Naive B cell (primary cell): ENCODE measurements at regions not wholly inside any gene's neighbourhood (a gene's known extent, or its start where the extent isn't known, plus 50 kb on each side); places are given as distances from the start of the nearest gene placed in this dataset.
"Not testable (repeated sequence)": the region's sequence is repeated elsewhere in the genome, so short reads cannot be mapped to it uniquely, and the experiment has no call there.

ENCODE experiments used
- ATAC-seq, 2 donors: fragments of 150-1000 bp; cut with Tn5 transposase; 2 replicates each; pipeline ENCODE4 v1.10.0; 2021; ENCODE audit warnings: low read depth in 2 of 2, mild to moderate bottlenecking in 2 of 2, moderate library complexity in 2 of 2
- DNase-seq: peaks from one replicate; pipeline ENCODE4 v3.0.0; 2022
- H3K27ac Mint-ChIP-seq, 6 donors: one replicate each; pipeline ENCODE4 v1.8.0; 2020 to 2022; ENCODE audit warnings: mild to moderate bottlenecking in 6 of 6, mixed read lengths in 6 of 6, moderate library complexity in 5 of 6, inconsistent platforms in 2 of 6
- H3K27me3 Mint-ChIP-seq, 3 donors: one replicate each; pipeline ENCODE4 v1.8.0; 2021 to 2022; ENCODE audit warnings: mixed read lengths in 3 of 3, mild to moderate bottlenecking in 1 of 3
- H3K36me3 Mint-ChIP-seq, 2 donors: one replicate each; pipeline ENCODE4 v1.8.0; 2020 to 2022; ENCODE audit warnings: mixed read lengths in 2 of 2, inconsistent platforms in 1 of 2, mild to moderate bottlenecking in 1 of 2
- H3K4me1 Mint-ChIP-seq, 3 donors: one replicate each; pipeline ENCODE4 v1.8.0; 2020 to 2022; ENCODE audit warnings: mixed read lengths in 3 of 3, inconsistent platforms in 1 of 3, mild to moderate bottlenecking in 1 of 3, moderate library complexity in 1 of 3
- H3K4me3 Mint-ChIP-seq, 8 donors: one replicate each; pipeline ENCODE4 v1.8.0; 2020 to 2022; ENCODE audit warnings: mild to moderate bottlenecking in 8 of 8, mixed read lengths in 8 of 8, moderate library complexity in 8 of 8, inconsistent platforms in 2 of 8
- H3K9me3 Mint-ChIP-seq, 7 donors: one replicate each; pipeline ENCODE4 v1.8.0; 2020 to 2022; ENCODE audit warnings: mixed read lengths in 7 of 7, mild to moderate bottlenecking in 5 of 7, inconsistent platforms in 2 of 7, moderate library complexity in 1 of 7

GRCh38 chr3:190182418-190183043 is 61.8 kb upstream of the P3H2 start:
- H3K27me3 Mint-ChIP-seq, result no peaks in the 10 kb centered on the region
- H3K27ac Mint-ChIP-seq, result no peak overlapping the region
- H3K4me1 Mint-ChIP-seq, result no peaks in the 10 kb centered on the region
- ATAC-seq (no peak), DNase-seq (no peak)
- H3K4me3 Mint-ChIP-seq, result no peak overlapping the region
- no peaks in the 10 kb centered on the region for H3K36me3 Mint-ChIP-seq
- peaks cover 0 to 7% (median 0%) of the 10 kb centered on the region in 7 donors for H3K9me3 Mint-ChIP-seq

GRCh38 chr3:190180268-190180667 is 59.6 kb upstream of the P3H2 start:
- Mint-ChIP-seq H3K9me3 (peaks cover 0 to 9% (median 0%) of the 10 kb centered on the region in 7 donors), H3K4me1 (no peaks in the 10 kb centered on the region), H3K27ac (no peak overlapping the region), H3K4me3 (no peak overlapping the region), H3K27me3 (peaks cover 0 to 9% (median 6%) of the 10 kb centered on the region in 3 donors), H3K36me3 (no peaks in the 10 kb centered on the region)
- ATAC-seq (no peak), DNase-seq (no peak)

GRCh38 chr3:190178779-190179178 is 58.1 kb upstream of the P3H2 start:
- Mint-ChIP-seq H3K4me1 (no peaks in the 10 kb centered on the region), H3K36me3 (no peaks in the 10 kb centered on the region), H3K9me3 (peaks cover 0 to 9% (median 0%) of the 10 kb centered on the region in 7 donors), H3K4me3 (no peak overlapping the region), H3K27ac (no peak overlapping the region), H3K27me3 (peaks cover 0 to 9% (median 6%) of the 10 kb centered on the region in 3 donors)
- ATAC-seq, result no peak
- DNase-seq, result no peak

GRCh38 chr3:190176933-190177525 is 56.3 kb upstream of the P3H2 start:
- H3K9me3 Mint-ChIP-seq, H3K27ac Mint-ChIP-seq, H3K4me3 Mint-ChIP-seq, H3K36me3 Mint-ChIP-seq, ATAC-seq, H3K27me3 Mint-ChIP-seq, H3K4me1 Mint-ChIP-seq, DNase-seq: not testable (repeated sequence)

- H3K27me3 Mint-ChIP-seq, DNase-seq, H3K4me1 Mint-ChIP-seq, H3K36me3 Mint-ChIP-seq, H3K4me3 Mint-ChIP-seq, ATAC-seq: not testable (repeated sequence)
- Mint-ChIP-seq H3K9me3 (peaks cover 0 to 13% (median 0%) of the 10 kb centered on the region in 7 donors), H3K27ac (peak overlapping the region in 1 of 6 donors; percentile 56)
Measured at GRCh38 chr3:190176106-190176505, 55.4 kb upstream of the P3H2 start.

GRCh38 chr3:190175490-190175889 is 54.8 kb upstream of the P3H2 start:
- DNase-seq, result no peak
- Mint-ChIP-seq H3K9me3 (peaks cover 0 to 14% (median 0%) of the 10 kb centered on the region in 7 donors), H3K27ac (no peak overlapping the region), H3K4me3 (no peak overlapping the region), H3K27me3 (peaks cover 0 to 9% (median 6%) of the 10 kb centered on the region in 3 donors), H3K36me3 (no peaks in the 10 kb centered on the region), H3K4me1 (no peaks in the 10 kb centered on the region)
- ATAC-seq, result no peak

GRCh38 chr3:190174471-190174870 is 53.8 kb upstream of the P3H2 start:
- peaks cover 0 to 14% (median 0%) of the 10 kb centered on the region in 7 donors for H3K9me3 Mint-ChIP-seq
- H3K4me1 Mint-ChIP-seq, result peaks cover 4 to 6% (median 6%) of the 10 kb centered on the region in 3 donors
- ATAC-seq (no peak), DNase-seq (no peak)
- peaks cover 0 to 9% (median 6%) of the 10 kb centered on the region in 3 donors for H3K27me3 Mint-ChIP-seq
- no peaks in the 10 kb centered on the region for H3K36me3 Mint-ChIP-seq
- no peak overlapping the region for H3K27ac Mint-ChIP-seq
- H3K4me3 Mint-ChIP-seq, result no peak overlapping the region

- DNase-seq (no peak), ATAC-seq (no peak)
- Mint-ChIP-seq H3K4me3 (no peak overlapping the region), H3K9me3 (peaks cover 0 to 14% (median 0%) of the 10 kb centered on the region in 7 donors), H3K27ac (no peak overlapping the region), H3K36me3 (no peaks in the 10 kb centered on the region), H3K27me3 (peaks cover 0 to 9% (median 6%) of the 10 kb centered on the region in 3 donors), H3K4me1 (peaks cover 6 to 10% (median 9%) of the 10 kb centered on the region in 3 donors)
Measured at GRCh38 chr3:190173426-190173825, 52.7 kb upstream of the P3H2 start.

- no peak overlapping the region for H3K27ac Mint-ChIP-seq
- ATAC-seq, result no peak
- no peaks in the 10 kb centered on the region for H3K36me3 Mint-ChIP-seq
- peaks cover 6 to 10% (median 9%) of the 10 kb centered on the region in 3 donors for H3K4me1 Mint-ChIP-seq
- H3K27me3 Mint-ChIP-seq, result peaks cover 0 to 9% (median 6%) of the 10 kb centered on the region in 3 donors
- peaks cover 0 to 14% (median 0%) of the 10 kb centered on the region in 7 donors for H3K9me3 Mint-ChIP-seq
- H3K4me3 Mint-ChIP-seq, result no peak overlapping the region
- no peak for DNase-seq
Measured at GRCh38 chr3:190172751-190173150, 52.1 kb upstream of the P3H2 start.
